ENCODE measurements at regions not wholly inside any gene's neighbourhood (a gene's known extent, or its start where the extent isn't known, plus 50 kb on each side); places are given as distances from the start of the nearest gene placed in this dataset.

GRCh38 chr16:81168406-81168805 lies 70.1 kb upstream of the BCO1 start:
- TF ChIP-seq, protein P1, sequence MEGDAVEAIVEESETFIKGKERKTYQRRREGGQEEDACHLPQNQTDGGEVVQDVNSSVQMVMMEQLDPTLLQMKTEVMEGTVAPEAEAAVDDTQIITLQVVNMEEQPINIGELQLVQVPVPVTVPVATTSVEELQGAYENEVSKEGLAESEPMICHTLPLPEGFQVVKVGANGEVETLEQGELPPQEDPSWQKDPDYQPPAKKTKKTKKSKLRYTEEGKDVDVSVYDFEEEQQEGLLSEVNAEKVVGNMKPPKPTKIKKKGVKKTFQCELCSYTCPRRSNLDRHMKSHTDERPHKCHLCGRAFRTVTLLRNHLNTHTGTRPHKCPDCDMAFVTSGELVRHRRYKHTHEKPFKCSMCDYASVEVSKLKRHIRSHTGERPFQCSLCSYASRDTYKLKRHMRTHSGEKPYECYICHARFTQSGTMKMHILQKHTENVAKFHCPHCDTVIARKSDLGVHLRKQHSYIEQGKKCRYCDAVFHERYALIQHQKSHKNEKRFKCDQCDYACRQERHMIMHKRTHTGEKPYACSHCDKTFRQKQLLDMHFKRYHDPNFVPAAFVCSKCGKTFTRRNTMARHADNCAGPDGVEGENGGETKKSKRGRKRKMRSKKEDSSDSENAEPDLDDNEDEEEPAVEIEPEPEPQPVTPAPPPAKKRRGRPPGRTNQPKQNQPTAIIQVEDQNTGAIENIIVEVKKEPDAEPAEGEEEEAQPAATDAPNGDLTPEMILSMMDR (conservative IDR thresholded peaks at IDR 0.05 in 1 of 2, IDR thresholded peaks at IDR 0.05 in 1 of 2; ENCODE audit: extremely low read depth in 1 of 2, insufficient read depth in 1 of 2, low read depth in 1 of 2, low read length in 2 of 2) = no peak
- TF ChIP-seq EZH2 (IDR thresholded peaks at IDR 0.05; ENCODE audit: borderline replicate concordance, low read length) = no peak

All from mammary epithelial cell (primary cell).